Mesenchymal stem cell (in vitro differentiated cells and primary cell): ENCODE measurements at regions not wholly inside any gene's neighbourhood (a gene's known extent, or its start where the extent isn't known, plus 50 kb on each side); places are given as distances from the start of the nearest gene placed in this dataset.

Experiments
- DNase-seq: peaks from one replicate; pipeline ENCODE4 v3.0.0-alpha.2; 2013
- H2AFZ ChIP-seq: one replicate; pipeline ENCODE4 v1.6.1; 2013; ENCODE audit warnings: low read depth, mild to moderate bottlenecking, control low read depth, inconsistent platforms, low read length, moderate library complexity
- H2AK5ac ChIP-seq: 2 replicates; pipeline ENCODE4 v1.6.1; 2013; ENCODE audit warnings: low read length, moderate library complexity, mild to moderate bottlenecking, inconsistent platforms; ENCODE audit not compliant: severe bottlenecking
- H2BK120ac ChIP-seq: one replicate; pipeline ENCODE4 v1.6.1; 2013; ENCODE audit warnings: low read depth, mild to moderate bottlenecking, inconsistent platforms, low read length, moderate library complexity
- H2BK12ac ChIP-seq, 2 experiments: one replicate each; pipeline ENCODE4 v1.6.1; 2013; ENCODE audit warnings: inconsistent platforms in 2 of 2, low read length in 2 of 2, mild to moderate bottlenecking in 2 of 2, moderate library complexity in 2 of 2, control low read depth in 1 of 2
- H2BK15ac ChIP-seq: one replicate; pipeline ENCODE4 v1.6.1; 2013; ENCODE audit warnings: mild to moderate bottlenecking, low read depth, inconsistent platforms; ENCODE audit not compliant: poor library complexity, severe bottlenecking
- H2BK5ac ChIP-seq: 2 replicates; pipeline ENCODE4 v1.6.1; 2013; ENCODE audit warnings: low read depth, mild to moderate bottlenecking, low read length, control low read depth, inconsistent platforms; ENCODE audit not compliant: poor library complexity, severe bottlenecking
- H3K14ac ChIP-seq, 2 experiments: one replicate each; pipeline ENCODE4 v1.6.1; 2013; ENCODE audit warnings: inconsistent platforms in 2 of 2, low read length in 2 of 2, control low read depth in 1 of 2, mild to moderate bottlenecking in 1 of 2, moderate library complexity in 1 of 2
- H3K18ac ChIP-seq, 2 experiments: one replicate each; pipeline ENCODE4 v1.6.1; 2013; ENCODE audit warnings: inconsistent platforms in 2 of 2, low read length in 2 of 2, control low read depth in 1 of 2, low read depth in 1 of 2, mild to moderate bottlenecking in 1 of 2
- H3K23ac ChIP-seq, 2 experiments: one replicate each; pipeline ENCODE4 v1.6.1; 2013; ENCODE audit warnings: inconsistent platforms in 2 of 2, low read length in 2 of 2, mild to moderate bottlenecking in 2 of 2, moderate library complexity in 2 of 2, control low read depth in 1 of 2
- H3K27ac ChIP-seq: 2 replicates; pipeline ENCODE4 v1.5.1; 2013; ENCODE audit warnings: mild to moderate bottlenecking, moderate library complexity, low read length, control low read depth, inconsistent platforms; ENCODE audit not compliant: poor library complexity, severe bottlenecking
- H3K27me3 ChIP-seq, 2 experiments: 2 replicates each; pipeline versions ENCODE4 v1.6.1 to v1.7.0; 2013; ENCODE audit warnings: low read length in 2 of 2, mild to moderate bottlenecking in 2 of 2, moderate library complexity in 2 of 2, control low read depth in 1 of 2, inconsistent platforms in 1 of 2; ENCODE audit not compliant: control insufficient read depth in 1 of 2, insufficient read depth in 1 of 2
- H3K36me3 ChIP-seq, 2 experiments: 2 replicates each; pipeline versions ENCODE4 v1.6.1 to v1.7.0; 2013; ENCODE audit warnings: low read length in 2 of 2, control low read depth in 1 of 2, inconsistent platforms in 1 of 2, low read depth in 1 of 2, mild to moderate bottlenecking in 1 of 2; ENCODE audit not compliant: insufficient read depth in 2 of 2, control insufficient read depth in 1 of 2
- H3K4ac ChIP-seq, 2 experiments: one replicate each; pipeline ENCODE4 v1.6.1; 2013; ENCODE audit warnings: inconsistent platforms in 2 of 2, low read length in 2 of 2, mild to moderate bottlenecking in 2 of 2, moderate library complexity in 2 of 2, control low read depth in 1 of 2, low read depth in 1 of 2
- H3K4me1 ChIP-seq: 2 replicates; pipeline ENCODE4 v1.6.1; 2013; ENCODE audit warnings: low read depth, low read length, control low read depth; ENCODE audit not compliant: control insufficient read depth, insufficient read depth
- H3K4me2 ChIP-seq: 2 replicates; pipeline ENCODE4 v1.6.1; 2013; ENCODE audit warnings: low read length, mild to moderate bottlenecking, inconsistent platforms; ENCODE audit not compliant: poor library complexity, severe bottlenecking
- H3K4me3 ChIP-seq, 2 experiments: 2 replicates each; pipeline versions ENCODE4 v1.5.1 to v1.7.0; 2013; ENCODE audit warnings: low read length in 2 of 2, mild to moderate bottlenecking in 2 of 2, control low read depth in 1 of 2, low read depth in 1 of 2; ENCODE audit not compliant: insufficient read depth in 1 of 2
- H3K79me1 ChIP-seq: replicated peaks from 2 replicates; pipeline ENCODE4 v1.6.1; 2013; ENCODE audit warnings: mild to moderate bottlenecking, control low read depth, low read length, inconsistent platforms; ENCODE audit not compliant: poor library complexity, severe bottlenecking
- H3K9ac ChIP-seq: 2 replicates; pipeline ENCODE4 v1.7.0; 2013; ENCODE audit warnings: mild to moderate bottlenecking, low read length, moderate library complexity
- H3K9me3 ChIP-seq: 2 replicates; pipeline ENCODE4 v1.7.0; 2013; ENCODE audit warnings: mild to moderate bottlenecking, low read length; ENCODE audit not compliant: control insufficient read depth
- H4K8ac ChIP-seq: one replicate; pipeline ENCODE4 v1.6.1; 2013; ENCODE audit warnings: inconsistent platforms, mild to moderate bottlenecking, low read length, moderate library complexity
- H4K91ac ChIP-seq: one replicate; pipeline ENCODE4 v1.6.1; 2013; ENCODE audit warnings: mild to moderate bottlenecking, low read length, inconsistent platforms
- WGBS: methylation state at CpG from one replicate; pipeline ENCODE4 v1.1.7; 2013; ENCODE audit warnings: mixed read lengths; 5-methylcytosine and 5-hydroxymethylcytosine counted together

- Histone ChIP-seq H4K8ac (no peak overlapping the region), H3K4me1 (no peaks in the 10 kb centered on the region), H2BK120ac (no peak overlapping the region), H3K4me3 (no peak overlapping the region), H2BK5ac (no peak overlapping the region), H3K14ac (no peak overlapping the region), H3K36me3 (no peaks in the 10 kb centered on the region), H4K91ac (no peak overlapping the region), H3K4ac (no peak overlapping the region), H3K9me3 (peaks cover 5% of the 10 kb centered on the region), H3K79me1 (no peaks in the 10 kb centered on the region), H3K4me2 (no peak overlapping the region), H2AK5ac (no peak overlapping the region), H3K27ac (no peak overlapping the region), H3K27me3 (peaks cover 0 to 3% of the 10 kb centered on the region in 2 experiments), H3K23ac (no peak overlapping the region), H2BK15ac (no peak overlapping the region), H2BK12ac (no peak overlapping the region), H3K18ac (no peak overlapping the region), H2AFZ (no peak overlapping the region), H3K9ac (no peak overlapping the region)
- no peak for DNase-seq
- WGBS, result 80% methylated on average over 3 of the region's 5 CpGs
Observed at GRCh38 chr12:115623275-115623674, 654.2 kb downstream of the MED13L start.

- Histone ChIP-seq H3K27me3 (peaks cover 0 to 3% of the 10 kb centered on the region in 2 experiments), H3K36me3 (no peaks in the 10 kb centered on the region), H2AFZ (no peak overlapping the region), H2AK5ac (no peak overlapping the region), H3K14ac (no peak overlapping the region), H3K4me3 (no peak overlapping the region), H3K4ac (no peak overlapping the region), H2BK15ac (no peak overlapping the region), H3K18ac (no peak overlapping the region), H2BK5ac (no peak overlapping the region), H3K9ac (no peak overlapping the region), H3K23ac (no peak overlapping the region), H4K8ac (no peak overlapping the region), H2BK12ac (no peak overlapping the region), H3K4me1 (no peaks in the 10 kb centered on the region), H3K27ac (no peak overlapping the region), H3K79me1 (no peaks in the 10 kb centered on the region), H3K4me2 (no peak overlapping the region), H4K91ac (no peak overlapping the region), H3K9me3 (peaks cover 5% of the 10 kb centered on the region), H2BK120ac (no peak overlapping the region)
- WGBS, result 86% methylated on average over 4 of the region's 4 CpGs
- DNase-seq, result no peak
Observed at GRCh38 chr12:115620816-115621215, 656.7 kb downstream of the MED13L start.

- Histone ChIP-seq H3K27ac (no peak overlapping the region), H2BK12ac (no peak overlapping the region), H2BK120ac (no peak overlapping the region), H4K8ac (no peak overlapping the region), H3K4me1 (no peaks in the 10 kb centered on the region), H2BK5ac (no peak overlapping the region), H2BK15ac (no peak overlapping the region), H4K91ac (no peak overlapping the region), H3K4me3 (no peak overlapping the region), H3K18ac (no peak overlapping the region), H3K4me2 (no peak overlapping the region), H3K79me1 (no peaks in the 10 kb centered on the region), H3K4ac (no peak overlapping the region), H3K23ac (no peak overlapping the region), H3K36me3 (no peaks in the 10 kb centered on the region), H2AK5ac (no peak overlapping the region), H2AFZ (no peak overlapping the region), H3K14ac (no peak overlapping the region), H3K9ac (no peak overlapping the region), H3K9me3 (no peaks in the 10 kb centered on the region), H3K27me3 (peaks cover 0 to 3% of the 10 kb centered on the region in 2 experiments)
- DNase-seq, result no peak
- WGBS, result 90% methylated on average over 1 of the region's 3 CpGs
Observed at GRCh38 chr12:115619889-115620288, 657.6 kb downstream of the MED13L start.

- DNase-seq, result no peak
- Histone ChIP-seq H2BK120ac (no peak overlapping the region), H3K4me2 (no peak overlapping the region), H3K27me3 (peaks cover 0 to 3% of the 10 kb centered on the region in 2 experiments), H3K27ac (no peak overlapping the region), H4K91ac (no peak overlapping the region), H3K23ac (no peak overlapping the region), H4K8ac (no peak overlapping the region), H3K9ac (no peak overlapping the region), H3K9me3 (no peaks in the 10 kb centered on the region), H3K79me1 (no peaks in the 10 kb centered on the region), H2BK5ac (no peak overlapping the region), H2AFZ (no peak overlapping the region), H3K4ac (no peak overlapping the region), H2AK5ac (no peak overlapping the region), H3K4me3 (no peak overlapping the region), H3K4me1 (no peaks in the 10 kb centered on the region), H3K36me3 (no peaks in the 10 kb centered on the region), H2BK12ac (no peak overlapping the region), H3K14ac (no peak overlapping the region), H2BK15ac (no peak overlapping the region), H3K18ac (no peak overlapping the region)
- WGBS, result 67% methylated on average over 6 of the region's 6 CpGs
Observed at GRCh38 chr12:115619061-115619460, 658.4 kb downstream of the MED13L start.
